ENCODE measurements at regions not wholly inside any gene's neighbourhood (a gene's known extent, or its start where the extent isn't known, plus 50 kb on each side); places are given as distances from the start of the nearest gene placed in this dataset.

DNA sequence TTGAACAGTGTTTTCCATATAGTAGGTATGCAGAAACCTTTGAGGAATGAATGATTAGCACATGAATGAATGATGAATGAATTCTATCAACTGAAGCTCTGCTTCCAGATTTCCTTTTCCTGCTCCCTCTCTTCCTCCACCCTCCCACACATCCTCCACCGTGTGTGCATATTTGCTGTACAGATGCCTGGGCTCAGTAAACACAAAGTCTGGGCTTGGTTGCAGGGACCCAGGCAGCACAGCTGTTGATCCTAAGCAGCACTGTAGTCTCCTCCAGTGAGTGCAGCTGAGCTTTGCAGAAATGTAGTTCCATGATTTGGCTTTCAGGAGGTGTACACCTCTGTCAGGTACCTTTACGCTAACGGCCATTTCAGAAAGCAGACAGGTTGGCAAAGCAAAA, 611.7 kb downstream of the NUF2 start:
- TF ChIP-seq HMGXB4 (CRISPR knock-in tag; IDR thresholded peaks at IDR 0.05) (no peak), ZNF232 (CRISPR knock-in tag; IDR thresholded peaks at IDR 0.05) (no peak), NFYB (CRISPR knock-in tag; conservative IDR thresholded peaks at IDR 0.05; ENCODE audit: low read depth) (no peak)
- TF ChIP-seq, protein P1, sequence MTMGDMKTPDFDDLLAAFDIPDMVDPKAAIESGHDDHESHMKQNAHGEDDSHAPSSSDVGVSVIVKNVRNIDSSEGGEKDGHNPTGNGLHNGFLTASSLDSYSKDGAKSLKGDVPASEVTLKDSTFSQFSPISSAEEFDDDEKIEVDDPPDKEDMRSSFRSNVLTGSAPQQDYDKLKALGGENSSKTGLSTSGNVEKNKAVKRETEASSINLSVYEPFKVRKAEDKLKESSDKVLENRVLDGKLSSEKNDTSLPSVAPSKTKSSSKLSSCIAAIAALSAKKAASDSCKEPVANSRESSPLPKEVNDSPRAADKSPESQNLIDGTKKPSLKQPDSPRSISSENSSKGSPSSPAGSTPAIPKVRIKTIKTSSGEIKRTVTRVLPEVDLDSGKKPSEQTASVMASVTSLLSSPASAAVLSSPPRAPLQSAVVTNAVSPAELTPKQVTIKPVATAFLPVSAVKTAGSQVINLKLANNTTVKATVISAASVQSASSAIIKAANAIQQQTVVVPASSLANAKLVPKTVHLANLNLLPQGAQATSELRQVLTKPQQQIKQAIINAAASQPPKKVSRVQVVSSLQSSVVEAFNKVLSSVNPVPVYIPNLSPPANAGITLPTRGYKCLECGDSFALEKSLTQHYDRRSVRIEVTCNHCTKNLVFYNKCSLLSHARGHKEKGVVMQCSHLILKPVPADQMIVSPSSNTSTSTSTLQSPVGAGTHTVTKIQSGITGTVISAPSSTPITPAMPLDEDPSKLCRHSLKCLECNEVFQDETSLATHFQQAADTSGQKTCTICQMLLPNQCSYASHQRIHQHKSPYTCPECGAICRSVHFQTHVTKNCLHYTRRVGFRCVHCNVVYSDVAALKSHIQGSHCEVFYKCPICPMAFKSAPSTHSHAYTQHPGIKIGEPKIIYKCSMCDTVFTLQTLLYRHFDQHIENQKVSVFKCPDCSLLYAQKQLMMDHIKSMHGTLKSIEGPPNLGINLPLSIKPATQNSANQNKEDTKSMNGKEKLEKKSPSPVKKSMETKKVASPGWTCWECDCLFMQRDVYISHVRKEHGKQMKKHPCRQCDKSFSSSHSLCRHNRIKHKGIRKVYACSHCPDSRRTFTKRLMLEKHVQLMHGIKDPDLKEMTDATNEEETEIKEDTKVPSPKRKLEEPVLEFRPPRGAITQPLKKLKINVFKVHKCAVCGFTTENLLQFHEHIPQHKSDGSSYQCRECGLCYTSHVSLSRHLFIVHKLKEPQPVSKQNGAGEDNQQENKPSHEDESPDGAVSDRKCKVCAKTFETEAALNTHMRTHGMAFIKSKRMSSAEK (CRISPR knock-in tag; IDR thresholded peaks at IDR 0.05; ENCODE audit: borderline replicate concordance): no peak
- DNase-seq (ENCODE audit: low spot score): no peak
- ChIA-PET CTCF (no interaction called here), POLR2A (no interaction called here)
- H3K36me3 Mint-ChIP-seq: peaks cover 3% of the 10 kb centered on the region; the same call in 1 of the 2 replicates
- peaks cover 30% of the 10 kb centered on the region for H3K4me1 Mint-ChIP-seq
- ATAC-seq: peak; percentile 38; the same call in 1 of the 2 replicates
- H3K27me3 Mint-ChIP-seq (ENCODE audit: low read depth): no peaks in the 10 kb centered on the region
- peaks cover 16% of the 10 kb centered on the region for H3K9me3 Mint-ChIP-seq
- H3K4me3 Mint-ChIP-seq: no peak overlapping the region
- no peak overlapping the region for H3K27ac Mint-ChIP-seq

- DNase-seq (ENCODE audit: low spot score) (no peak), ATAC-seq (no peak)
- TF ChIP-seq, protein P2, sequence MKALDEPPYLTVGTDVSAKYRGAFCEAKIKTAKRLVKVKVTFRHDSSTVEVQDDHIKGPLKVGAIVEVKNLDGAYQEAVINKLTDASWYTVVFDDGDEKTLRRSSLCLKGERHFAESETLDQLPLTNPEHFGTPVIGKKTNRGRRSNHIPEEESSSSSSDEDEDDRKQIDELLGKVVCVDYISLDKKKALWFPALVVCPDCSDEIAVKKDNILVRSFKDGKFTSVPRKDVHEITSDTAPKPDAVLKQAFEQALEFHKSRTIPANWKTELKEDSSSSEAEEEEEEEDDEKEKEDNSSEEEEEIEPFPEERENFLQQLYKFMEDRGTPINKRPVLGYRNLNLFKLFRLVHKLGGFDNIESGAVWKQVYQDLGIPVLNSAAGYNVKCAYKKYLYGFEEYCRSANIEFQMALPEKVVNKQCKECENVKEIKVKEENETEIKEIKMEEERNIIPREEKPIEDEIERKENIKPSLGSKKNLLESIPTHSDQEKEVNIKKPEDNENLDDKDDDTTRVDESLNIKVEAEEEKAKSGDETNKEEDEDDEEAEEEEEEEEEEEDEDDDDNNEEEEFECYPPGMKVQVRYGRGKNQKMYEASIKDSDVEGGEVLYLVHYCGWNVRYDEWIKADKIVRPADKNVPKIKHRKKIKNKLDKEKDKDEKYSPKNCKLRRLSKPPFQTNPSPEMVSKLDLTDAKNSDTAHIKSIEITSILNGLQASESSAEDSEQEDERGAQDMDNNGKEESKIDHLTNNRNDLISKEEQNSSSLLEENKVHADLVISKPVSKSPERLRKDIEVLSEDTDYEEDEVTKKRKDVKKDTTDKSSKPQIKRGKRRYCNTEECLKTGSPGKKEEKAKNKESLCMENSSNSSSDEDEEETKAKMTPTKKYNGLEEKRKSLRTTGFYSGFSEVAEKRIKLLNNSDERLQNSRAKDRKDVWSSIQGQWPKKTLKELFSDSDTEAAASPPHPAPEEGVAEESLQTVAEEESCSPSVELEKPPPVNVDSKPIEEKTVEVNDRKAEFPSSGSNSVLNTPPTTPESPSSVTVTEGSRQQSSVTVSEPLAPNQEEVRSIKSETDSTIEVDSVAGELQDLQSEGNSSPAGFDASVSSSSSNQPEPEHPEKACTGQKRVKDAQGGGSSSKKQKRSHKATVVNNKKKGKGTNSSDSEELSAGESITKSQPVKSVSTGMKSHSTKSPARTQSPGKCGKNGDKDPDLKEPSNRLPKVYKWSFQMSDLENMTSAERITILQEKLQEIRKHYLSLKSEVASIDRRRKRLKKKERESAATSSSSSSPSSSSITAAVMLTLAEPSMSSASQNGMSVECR (CRISPR knock-in tag; IDR thresholded peaks at IDR 0.05; ENCODE audit: borderline replicate concordance): no peak
- TF ChIP-seq CREM (CRISPR knock-in tag; IDR thresholded peaks at IDR 0.05) (no peak), ZNF423 (CRISPR knock-in tag; IDR thresholded peaks at IDR 0.05) (no peak)
- TF ChIP-seq, protein P3, sequence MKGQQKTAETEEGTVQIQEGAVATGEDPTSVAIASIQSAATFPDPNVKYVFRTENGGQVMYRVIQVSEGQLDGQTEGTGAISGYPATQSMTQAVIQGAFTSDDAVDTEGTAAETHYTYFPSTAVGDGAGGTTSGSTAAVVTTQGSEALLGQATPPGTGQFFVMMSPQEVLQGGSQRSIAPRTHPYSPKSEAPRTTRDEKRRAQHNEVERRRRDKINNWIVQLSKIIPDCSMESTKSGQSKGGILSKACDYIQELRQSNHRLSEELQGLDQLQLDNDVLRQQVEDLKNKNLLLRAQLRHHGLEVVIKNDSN (CRISPR knock-in tag; IDR thresholded peaks at IDR 0.05): no peak
- Mint-ChIP-seq H3K27me3 (ENCODE audit: low read depth) (no peaks in the 10 kb centered on the region), H3K4me1 (peaks cover 21% of the 10 kb centered on the region), H3K27ac (no peak overlapping the region), H3K9me3 (peaks cover 12% of the 10 kb centered on the region), H3K4me3 (no peak overlapping the region), H3K36me3 (peaks cover 4% of the 10 kb centered on the region; the same call in 1 of the 2 replicates)
- CTCF ChIA-PET: no interaction called here
- POLR2A ChIA-PET: no interaction called here
Observed at GRCh38 chr1:163935738-163936374, 614.1 kb downstream of the NUF2 start.

GRCh38 chr1:163959622-163960021, 599.4 kb upstream of the PBX1 start:
- ChIA-PET POLR2A (no interaction called here), CTCF (no interaction called here)
- Mint-ChIP-seq H3K4me3 (no peak overlapping the region), H3K36me3 (peaks cover 33% of the 10 kb centered on the region), H3K27ac (no peak overlapping the region), H3K4me1 (no peaks in the 10 kb centered on the region), H3K9me3 (peaks cover 60% of the 10 kb centered on the region), H3K27me3 (ENCODE audit: low read depth) (no peaks in the 10 kb centered on the region)
- no peak for ATAC-seq
- no peak for DNase-seq (ENCODE audit: low spot score)
- TF ChIP-seq NFE2L1 (CRISPR knock-in tag; IDR thresholded peaks at IDR 0.05): no peak
- TF ChIP-seq NR3C1 (CRISPR knock-in tag; conservative IDR thresholded peaks at IDR 0.05; ENCODE audit: low read depth): no peak
- no peak for TF ChIP-seq MLX (CRISPR knock-in tag; IDR thresholded peaks at IDR 0.05)
- no peak for TF ChIP-seq TCF7 (CRISPR knock-in tag; IDR thresholded peaks at IDR 0.05; ENCODE audit: low read depth)
- no peak for TF ChIP-seq TP53 (CRISPR knock-in tag; IDR thresholded peaks at IDR 0.05)
- no peak for TF ChIP-seq ETV6 (CRISPR knock-in tag; IDR thresholded peaks at IDR 0.05)
- no peak for TF ChIP-seq ZNF423 (CRISPR knock-in tag; IDR thresholded peaks at IDR 0.05)
- no peak for TF ChIP-seq JAZF1 (CRISPR knock-in tag; IDR thresholded peaks at IDR 0.05)
- no peak for TF ChIP-seq RORB (CRISPR knock-in tag; IDR thresholded peaks at IDR 0.05)
- no peak for TF ChIP-seq NFATC4 (CRISPR knock-in tag; IDR thresholded peaks at IDR 0.05)

Data from WTC11 (cell line).